H1 (cell line): ENCODE measurements at regions not wholly inside any gene's neighbourhood (a gene's known extent, or its start where the extent isn't known, plus 50 kb on each side); places are given as distances from the start of the nearest gene placed in this dataset.

ENCODE experiments used
- CTCF ChIA-PET: fragments of 300-600 bp; sonication (Branson Sonifier 250); formaldehyde crosslinking; loops from one replicate; lab custom pipeline; 2021; ENCODE audit not compliant: partially characterized antibody; lab: Charles Lee
- POLR2A ChIA-PET: fragments of 300-600 bp; sonication (Branson Sonifier 250); formaldehyde crosslinking; loops from one replicate; lab custom pipeline; 2021; ENCODE audit warnings: inconsistent platforms; ENCODE audit not compliant: partially characterized antibody; lab: Charles Lee
- DNase-seq, 2 experiments: peaks; one replicate each; pipeline versions ENCODE4 v3.0.0 to v3.0.0-alpha.2; 2010 to 2022; ENCODE audit warnings: low spot score in 2 of 2, low read depth in 1 of 2, mixed read lengths in 1 of 2
- FAIRE-seq: peaks from 2 replicates; lab custom pipeline; 2011; peaks lifted over from hg19 to GRCh38; lab: Jason Lieb, UNC
- H2AFZ ChIP-seq: 2 replicates; pipeline ENCODE4 v1.8.1; 2012; ENCODE audit warnings: low read length, inconsistent platforms
- H2AK5ac ChIP-seq: 2 replicates; pipeline ENCODE4 v1.6.1; 2013; ENCODE audit warnings: low read depth, low read length
- H2BK120ac ChIP-seq: replicated peaks from 2 replicates; pipeline ENCODE3; 2013; ENCODE audit warnings: low read depth, low read length, inconsistent platforms
- H2BK12ac ChIP-seq: 2 replicates; pipeline ENCODE4 v1.6.1; 2013; ENCODE audit warnings: low read depth, low read length
- H2BK15ac ChIP-seq: 2 replicates; pipeline ENCODE4 v1.6.1; 2013; ENCODE audit warnings: low read length
- H2BK20ac ChIP-seq: 2 replicates; pipeline ENCODE4 v1.6.1; 2013; ENCODE audit warnings: low read length
- H2BK5ac ChIP-seq: 2 replicates; pipeline ENCODE4 v1.6.1; 2013; ENCODE audit warnings: low read depth, low read length
- H3K14ac ChIP-seq: 2 replicates; pipeline ENCODE4 v1.6.1; 2013; ENCODE audit warnings: inconsistent platforms; ENCODE audit not compliant: insufficient read length
- H3K18ac ChIP-seq: 2 replicates; pipeline ENCODE4 v1.6.1; 2013; ENCODE audit warnings: low read length; ENCODE audit errors: extremely low read depth
- H3K23ac ChIP-seq: 2 replicates; pipeline ENCODE4 v1.6.1; 2013; ENCODE audit warnings: inconsistent platforms; ENCODE audit not compliant: insufficient read length
- H3K23me2 ChIP-seq: 2 replicates; pipeline ENCODE4 v1.6.1; 2013; ENCODE audit warnings: low read depth, low read length
- H3K27ac ChIP-seq: 2 replicates; pipeline ENCODE4 v1.6.1; 2011; ENCODE audit warnings: low read depth, low read length, inconsistent platforms
- H3K27me3 ChIP-seq, 4 experiments: replicated peaks in 1 of 4; 1 replicate in 1 of 4; 2 replicates in 3 of 4; pipeline versions ENCODE4 v1.6.1 to v1.8.1; 2011 to 2013; ENCODE audit warnings: low read length in 3 of 4, mild to moderate bottlenecking in 3 of 4, inconsistent platforms in 2 of 4, mixed read lengths in 2 of 4, moderate library complexity in 1 of 4; ENCODE audit not compliant: control insufficient read depth in 3 of 4, insufficient read depth in 3 of 4; ENCODE audit errors: extremely low read depth in 1 of 4
- H3K36me3 ChIP-seq, 4 experiments: 2 replicates each; pipeline versions ENCODE4 v1.6.1 to v1.8.1; 2011 to 2013; ENCODE audit warnings: mild to moderate bottlenecking in 4 of 4, low read length in 3 of 4, moderate library complexity in 2 of 4, control low read depth in 1 of 4, inconsistent platforms in 1 of 4; ENCODE audit not compliant: insufficient read depth in 4 of 4, control insufficient read depth in 2 of 4
- H3K4ac ChIP-seq: replicated peaks from 2 replicates; pipeline ENCODE3; 2013; ENCODE audit warnings: low read length, low read depth, mixed read lengths, inconsistent platforms; ENCODE audit not compliant: insufficient read length
- H3K4me1 ChIP-seq, 4 experiments: replicated peaks in 1 of 4; 1 replicate in 1 of 4; 2 replicates in 3 of 4; pipeline versions ENCODE4 v1.6.1 to v1.8.1; 2011 to 2013; ENCODE audit warnings: low read length in 3 of 4, inconsistent platforms in 2 of 4, mixed read lengths in 1 of 4; ENCODE audit not compliant: insufficient read depth in 4 of 4, control insufficient read depth in 3 of 4
- H3K4me2 ChIP-seq, 2 experiments: 2 replicates each; pipeline versions ENCODE4 v1.6.1 to v1.8.1; 2011 to 2013; ENCODE audit warnings: low read depth in 2 of 2, low read length in 2 of 2, control low read depth in 1 of 2, inconsistent platforms in 1 of 2, mild to moderate bottlenecking in 1 of 2; ENCODE audit not compliant: insufficient read depth in 1 of 2
- H3K4me3 ChIP-seq, 4 experiments: fragments of 200-600, 300-600 bp in 1 of 4; sonication (generic), shearing (Covaris generic), sonication (Bioruptor Twin) in 1 of 4; 2 replicates each; pipeline versions ENCODE4 v1.5.1 to v1.8.1; 2011 to 2016; ENCODE audit warnings: low read length in 4 of 4, low read depth in 3 of 4, control low read depth in 2 of 4, inconsistent platforms in 2 of 4, mild to moderate bottlenecking in 2 of 4, mixed read lengths in 1 of 4, moderate library complexity in 1 of 4; ENCODE audit not compliant: insufficient read depth in 2 of 4; ENCODE audit errors: extremely low read depth in 1 of 4
- H3K56ac ChIP-seq: replicated peaks from 2 replicates; pipeline ENCODE3; 2013; ENCODE audit warnings: low read depth, mild to moderate bottlenecking, mixed read lengths, low read length, inconsistent platforms; ENCODE audit not compliant: insufficient read length
- H3K79me1 ChIP-seq: 2 replicates; pipeline ENCODE4 v1.6.1; 2013; ENCODE audit warnings: low read depth, low read length, control low read depth
- H3K79me2 ChIP-seq, 2 experiments: 2 replicates each; pipeline versions ENCODE4 v1.6.1 to v1.8.1; 2012 to 2013; ENCODE audit warnings: low read length in 2 of 2, mild to moderate bottlenecking in 2 of 2, inconsistent platforms in 1 of 2; ENCODE audit not compliant: insufficient read depth in 2 of 2, control insufficient read depth in 1 of 2
- H3K9ac ChIP-seq, 4 experiments: replicated peaks in 1 of 4; 1 replicate in 1 of 4; 2 replicates in 3 of 4; pipeline versions ENCODE4 v1.6.1 to v1.8.1; 2011 to 2013; ENCODE audit warnings: low read depth in 3 of 4, low read length in 3 of 4, control low read depth in 2 of 4, mild to moderate bottlenecking in 2 of 4, moderate library complexity in 2 of 4, inconsistent platforms in 1 of 4; ENCODE audit errors: extremely low read depth in 1 of 4
- H3K9me3 ChIP-seq, 2 experiments: 2 replicates each; pipeline versions ENCODE4 v1.6.1 to v1.8.1; 2012 to 2013; ENCODE audit warnings: mild to moderate bottlenecking in 2 of 2, moderate library complexity in 2 of 2, control low read depth in 1 of 2, inconsistent platforms in 1 of 2, low read depth in 1 of 2, low read length in 1 of 2, mixed read lengths in 1 of 2; ENCODE audit not compliant: insufficient read depth in 2 of 2
- H4K20me1 ChIP-seq, 2 experiments: replicated peaks in 1 of 2; 2 replicates each; pipeline versions ENCODE3 to v1.8.1; 2011 to 2013; ENCODE audit warnings: inconsistent platforms in 2 of 2, low read length in 2 of 2, mild to moderate bottlenecking in 1 of 2; ENCODE audit not compliant: insufficient read depth in 2 of 2, control insufficient read depth in 1 of 2
- H4K5ac ChIP-seq: 2 replicates; pipeline ENCODE4 v1.6.1; 2013; ENCODE audit warnings: low read length, low read depth, mixed read lengths, inconsistent platforms; ENCODE audit not compliant: insufficient read length
- H4K8ac ChIP-seq: 2 replicates; pipeline ENCODE4 v1.8.0; 2013; ENCODE audit warnings: mild to moderate bottlenecking, moderate library complexity, low read length, inconsistent platforms; ENCODE audit not compliant: insufficient read depth; ENCODE audit errors: extremely low read depth
- H4K91ac ChIP-seq: replicated peaks from 2 replicates; pipeline ENCODE3; 2013; ENCODE audit warnings: low read length, mixed read lengths, inconsistent platforms; ENCODE audit not compliant: insufficient read length
- CHD1 ChIP-seq: IDR thresholded peaks from 2 replicates; pipeline ENCODE4 v1.6.1; 2012; ENCODE audit warnings: low read depth, low read length, improper control_type of control experiment
- CTCF ChIP-seq, 3 experiments: IDR thresholded peaks; 1 replicate in 2 of 3; 2 replicates in 1 of 3; pipeline versions ENCODE4 v1.5.1 to v1.6.1; 2011; ENCODE audit warnings: low read length in 3 of 3, mild to moderate bottlenecking in 3 of 3, inconsistent platforms in 2 of 3, low read depth in 1 of 3, moderate library complexity in 1 of 3; ENCODE audit not compliant: insufficient read depth in 1 of 3; ENCODE audit errors: control extremely low read depth in 1 of 3
- FOSL1 ChIP-seq: IDR thresholded peaks from 2 replicates; pipeline ENCODE4 v1.6.1; 2011; ENCODE audit warnings: mild to moderate bottlenecking, low read depth, low read length, moderate library complexity; ENCODE audit not compliant: insufficient read depth
- GABPA ChIP-seq: IDR thresholded peaks from 2 replicates; pipeline ENCODE4 v1.6.1; 2011; ENCODE audit warnings: mild to moderate bottlenecking, low read length, moderate library complexity, borderline replicate concordance; ENCODE audit not compliant: insufficient read depth
- MAFK ChIP-seq: IDR thresholded peaks from 2 replicates; pipeline ENCODE4 v1.6.1; 2012; ENCODE audit warnings: low read depth, mild to moderate bottlenecking, improper control_type of control experiment, low read length
- RBBP5 ChIP-seq: IDR thresholded peaks from 2 replicates; pipeline ENCODE4 v1.7.1; 2012; ENCODE audit warnings: low read depth, mild to moderate bottlenecking, inconsistent platforms, low read length, moderate library complexity, borderline replicate concordance
- RNF2 ChIP-seq: fragments of 200-900, 300-1000 bp; sonication (generic); IDR thresholded peaks from 2 replicates; pipeline ENCODE4 v1.7.1; 2016; ENCODE audit warnings: borderline replicate concordance, low read depth, mild to moderate bottlenecking, antibody characterized with exemption, low read length; ENCODE audit not compliant: poor library complexity, severe bottlenecking; ENCODE audit errors: missing control alignments
- SP1 ChIP-seq: IDR thresholded peaks from 2 replicates; pipeline ENCODE4 v1.6.1; 2011; ENCODE audit warnings: low read depth, low read length
- TBP ChIP-seq: IDR thresholded peaks from 2 replicates; pipeline ENCODE4 v1.6.1; 2011; ENCODE audit warnings: low read depth, low read length, improper control_type of control experiment
- WGBS, 2 experiments: shearing (Covaris generic) in 1 of 2; methylation state at CpG; one replicate each; pipeline versions ENCODE4 v1.1.6 to v1.1.7; 2013 to 2015; ENCODE audit warnings: low lambda C conversion rate in 2 of 2, mixed read lengths in 2 of 2, inconsistent platforms in 1 of 2, low coverage in 1 of 2, missing lambda C conversion rate in 1 of 2; ENCODE audit not compliant: insufficient replicate concordance in 2 of 2, insufficient coverage in 1 of 2, insufficient read length in 1 of 2; ENCODE audit errors: extremely low coverage in 1 of 2, missing lambda C conversion rate in 1 of 2; 5-methylcytosine and 5-hydroxymethylcytosine counted together

- H2BK120ac ChIP-seq: no peak overlapping the region
- CTCF ChIA-PET: interaction anchor here (0.6 to 1.5 kb wide), 6 partner anchors 16 to 179 kb away, joined by 3 to 4 read pairs (median 3); no protein-coding TSS in a partner anchor
- FAIRE-seq: no peak
- no peak for TF ChIP-seq GABPA
- no peak for TF ChIP-seq SP1
- no peak for TF ChIP-seq CTCF (IDR thresholded peaks at IDR 0.05; ENCODE audit: control extremely low read depth in 1 of 3, insufficient read depth in 1 of 3, low read depth in 1 of 3, low read length in 3 of 3)
- no peak for TF ChIP-seq FOSL1
- TF ChIP-seq MAFK: no peak
- no peak for TF ChIP-seq TBP
- no peak for TF ChIP-seq RNF2
- no peak for TF ChIP-seq CHD1
- no peak for TF ChIP-seq RBBP5
Measured at GRCh38 chr7:33700001-33700899, 205.1 kb upstream of the BMPER start.

More at GRCh38 chr7:33700001-33700899, 205.1 kb upstream of the BMPER start:
- H3K9me3 ChIP-seq: peaks cover 10 to 24% of the 10 kb centered on the region in 2 experiments
- H4K20me1 ChIP-seq: peaks cover 0 to 6% of the 10 kb centered on the region in 2 experiments
- no peak overlapping the region for H4K91ac ChIP-seq
- H4K5ac ChIP-seq: no peak overlapping the region
- H3K4ac ChIP-seq: no peak overlapping the region
- no peak overlapping the region for H3K4me2 ChIP-seq
- H2AK5ac ChIP-seq: no peak overlapping the region
- no peak for DNase-seq
- H3K79me2 ChIP-seq: no peaks in the 10 kb centered on the region
- H3K14ac ChIP-seq: no peak overlapping the region
- no peaks in the 10 kb centered on the region for H3K79me1 ChIP-seq
- H3K18ac ChIP-seq: no peak overlapping the region
- H3K9ac ChIP-seq: no peak overlapping the region
- no peaks in the 10 kb centered on the region for H3K23me2 ChIP-seq
- H2BK15ac ChIP-seq: no peak overlapping the region
- no peak overlapping the region for H2BK20ac ChIP-seq
- no peak overlapping the region for H3K4me3 ChIP-seq
- H2BK5ac ChIP-seq: no peak overlapping the region
- H3K23ac ChIP-seq: no peak overlapping the region
- peaks cover 2 to 8% (median 5%) of the 10 kb centered on the region in 4 experiments; a peak in 5 of 7 replicates for H3K27me3 ChIP-seq
- WGBS, 2 experiments: 80% methylated on average over 11 of the region's 11 CpGs; no CpG with 5 or more reads in 1 of the 2 experiments
- H3K36me3 ChIP-seq: peaks cover 0 to 13% (median 0%) of the 10 kb centered on the region in 4 experiments; a peak in 4 of 8 replicates
- POLR2A ChIA-PET: no interaction called here
- H4K8ac ChIP-seq: no peak overlapping the region
- H2BK12ac ChIP-seq: no peak overlapping the region
- H3K4me1 ChIP-seq: peaks cover 6 to 10% (median 8%) of the 10 kb centered on the region in 4 experiments
- H3K56ac ChIP-seq: no peak overlapping the region
- no peak overlapping the region for H2AFZ ChIP-seq
- no peak overlapping the region for H3K27ac ChIP-seq
